ENCODE measurements at regions not wholly inside any gene's neighbourhood (a gene's known extent, or its start where the extent isn't known, plus 50 kb on each side); places are given as distances from the start of the nearest gene placed in this dataset.

DNA sequence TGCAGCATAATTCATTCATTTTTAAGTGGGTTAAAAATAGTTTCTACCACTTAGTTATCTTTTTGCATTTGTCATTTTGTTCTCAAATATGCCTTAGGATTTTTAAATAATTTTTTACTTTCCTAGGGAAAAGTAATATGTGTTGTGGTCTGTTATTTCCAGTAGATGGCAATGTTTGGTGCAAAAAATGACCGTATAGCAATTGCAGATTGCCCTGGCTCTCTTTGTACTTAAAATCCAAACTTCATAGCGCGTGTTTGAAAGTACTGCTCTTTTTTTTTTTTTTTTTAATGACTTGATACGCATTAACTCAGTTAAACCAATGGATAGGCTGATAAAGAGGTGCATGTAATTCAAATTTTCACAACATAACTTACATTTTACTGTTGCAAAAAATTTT lies 74.4 kb upstream of the RBMX start:
- no peak for TF ChIP-seq MYNN (tag by site-specific recombination; IDR thresholded peaks at IDR 0.05; ENCODE audit: borderline replicate concordance)
- no peak for TF ChIP-seq KLF9 (tag by site-specific recombination; IDR thresholded peaks at IDR 0.05; ENCODE audit: low read depth)
- TF ChIP-seq, protein P1, sequence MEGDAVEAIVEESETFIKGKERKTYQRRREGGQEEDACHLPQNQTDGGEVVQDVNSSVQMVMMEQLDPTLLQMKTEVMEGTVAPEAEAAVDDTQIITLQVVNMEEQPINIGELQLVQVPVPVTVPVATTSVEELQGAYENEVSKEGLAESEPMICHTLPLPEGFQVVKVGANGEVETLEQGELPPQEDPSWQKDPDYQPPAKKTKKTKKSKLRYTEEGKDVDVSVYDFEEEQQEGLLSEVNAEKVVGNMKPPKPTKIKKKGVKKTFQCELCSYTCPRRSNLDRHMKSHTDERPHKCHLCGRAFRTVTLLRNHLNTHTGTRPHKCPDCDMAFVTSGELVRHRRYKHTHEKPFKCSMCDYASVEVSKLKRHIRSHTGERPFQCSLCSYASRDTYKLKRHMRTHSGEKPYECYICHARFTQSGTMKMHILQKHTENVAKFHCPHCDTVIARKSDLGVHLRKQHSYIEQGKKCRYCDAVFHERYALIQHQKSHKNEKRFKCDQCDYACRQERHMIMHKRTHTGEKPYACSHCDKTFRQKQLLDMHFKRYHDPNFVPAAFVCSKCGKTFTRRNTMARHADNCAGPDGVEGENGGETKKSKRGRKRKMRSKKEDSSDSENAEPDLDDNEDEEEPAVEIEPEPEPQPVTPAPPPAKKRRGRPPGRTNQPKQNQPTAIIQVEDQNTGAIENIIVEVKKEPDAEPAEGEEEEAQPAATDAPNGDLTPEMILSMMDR (tag by site-specific recombination; IDR thresholded peaks at IDR 0.05): no peak

All from HEK293 (cell line).